ENCODE measurements at regions not wholly inside any gene's neighbourhood (a gene's known extent, or its start where the extent isn't known, plus 50 kb on each side); places are given as distances from the start of the nearest gene placed in this dataset.
"Not testable (repeated sequence)": the region's sequence is repeated elsewhere in the genome, so short reads cannot be mapped to it uniquely, and the experiment has no call there.

DNA sequence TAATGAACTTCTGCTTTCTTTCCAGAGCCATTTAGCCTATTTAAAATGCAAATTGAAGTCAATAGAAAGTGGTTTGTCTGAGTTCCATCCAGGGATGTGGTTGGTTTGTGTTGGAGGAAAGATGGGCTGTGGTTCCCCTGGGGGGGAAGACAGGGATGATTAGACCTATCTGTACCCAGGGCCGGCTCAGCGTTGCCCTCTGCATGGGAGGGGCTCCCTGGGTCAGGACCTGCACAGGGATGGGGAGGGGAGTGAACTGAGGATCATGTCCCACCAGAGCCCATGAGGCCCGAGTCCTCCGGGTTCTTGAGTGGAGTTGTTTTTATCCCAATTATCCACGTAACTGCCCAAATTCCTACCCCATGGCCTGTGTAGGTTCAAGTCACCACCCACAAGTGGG is 76.9 kb upstream of the SFSWAP start:
- DNase-seq (no peak), ATAC-seq (no peak)
- intact Hi-C loops (cut with DNase I), result no loop called here
- Histone ChIP-seq H3K9me3 (no peaks in the 10 kb centered on the region), H3K27ac (no peak overlapping the region), H3K36me3 (replicated peaks in 1 of 2; ENCODE audit: insufficient read depth in 1 of 2, low read depth in 2 of 2) (no peaks in the 10 kb centered on the region), H3K27me3 (peaks cover 0 to 3% of the 10 kb centered on the region in 2 donors), H3K4me1 (no peaks in the 10 kb centered on the region), H3K4me3 (no peak overlapping the region)
- TF ChIP-seq, protein P1, sequence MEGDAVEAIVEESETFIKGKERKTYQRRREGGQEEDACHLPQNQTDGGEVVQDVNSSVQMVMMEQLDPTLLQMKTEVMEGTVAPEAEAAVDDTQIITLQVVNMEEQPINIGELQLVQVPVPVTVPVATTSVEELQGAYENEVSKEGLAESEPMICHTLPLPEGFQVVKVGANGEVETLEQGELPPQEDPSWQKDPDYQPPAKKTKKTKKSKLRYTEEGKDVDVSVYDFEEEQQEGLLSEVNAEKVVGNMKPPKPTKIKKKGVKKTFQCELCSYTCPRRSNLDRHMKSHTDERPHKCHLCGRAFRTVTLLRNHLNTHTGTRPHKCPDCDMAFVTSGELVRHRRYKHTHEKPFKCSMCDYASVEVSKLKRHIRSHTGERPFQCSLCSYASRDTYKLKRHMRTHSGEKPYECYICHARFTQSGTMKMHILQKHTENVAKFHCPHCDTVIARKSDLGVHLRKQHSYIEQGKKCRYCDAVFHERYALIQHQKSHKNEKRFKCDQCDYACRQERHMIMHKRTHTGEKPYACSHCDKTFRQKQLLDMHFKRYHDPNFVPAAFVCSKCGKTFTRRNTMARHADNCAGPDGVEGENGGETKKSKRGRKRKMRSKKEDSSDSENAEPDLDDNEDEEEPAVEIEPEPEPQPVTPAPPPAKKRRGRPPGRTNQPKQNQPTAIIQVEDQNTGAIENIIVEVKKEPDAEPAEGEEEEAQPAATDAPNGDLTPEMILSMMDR (IDR thresholded peaks at IDR 0.05), result no peak
- TF ChIP-seq POLR2A (IDR thresholded peaks at IDR 0.05), result no peak
- WGBS, 2 donors, result 59 to 67% methylated on average over 5 of the region's 5 CpGs

DNA sequence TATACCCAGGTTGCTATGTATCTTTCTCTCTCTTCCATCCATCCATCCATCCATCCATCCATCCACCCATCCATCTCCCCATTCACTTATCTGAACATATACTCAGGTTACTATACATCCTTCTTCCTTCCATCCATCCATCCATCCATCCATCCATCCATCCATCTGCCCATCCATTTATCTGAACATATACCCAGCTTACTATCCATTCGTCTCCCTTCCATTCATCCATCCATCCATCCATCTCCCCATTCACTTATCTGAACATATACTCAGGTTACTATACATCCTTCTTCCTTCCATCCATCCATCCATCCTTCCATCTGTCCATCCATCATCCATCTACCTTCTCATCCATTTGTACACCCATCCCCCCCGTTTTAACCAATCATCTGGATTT is 75.9 kb upstream of the SFSWAP start:
- WGBS, 2 donors, result 28 to 40% methylated on average over 2 of the region's 2 CpGs

DNA sequence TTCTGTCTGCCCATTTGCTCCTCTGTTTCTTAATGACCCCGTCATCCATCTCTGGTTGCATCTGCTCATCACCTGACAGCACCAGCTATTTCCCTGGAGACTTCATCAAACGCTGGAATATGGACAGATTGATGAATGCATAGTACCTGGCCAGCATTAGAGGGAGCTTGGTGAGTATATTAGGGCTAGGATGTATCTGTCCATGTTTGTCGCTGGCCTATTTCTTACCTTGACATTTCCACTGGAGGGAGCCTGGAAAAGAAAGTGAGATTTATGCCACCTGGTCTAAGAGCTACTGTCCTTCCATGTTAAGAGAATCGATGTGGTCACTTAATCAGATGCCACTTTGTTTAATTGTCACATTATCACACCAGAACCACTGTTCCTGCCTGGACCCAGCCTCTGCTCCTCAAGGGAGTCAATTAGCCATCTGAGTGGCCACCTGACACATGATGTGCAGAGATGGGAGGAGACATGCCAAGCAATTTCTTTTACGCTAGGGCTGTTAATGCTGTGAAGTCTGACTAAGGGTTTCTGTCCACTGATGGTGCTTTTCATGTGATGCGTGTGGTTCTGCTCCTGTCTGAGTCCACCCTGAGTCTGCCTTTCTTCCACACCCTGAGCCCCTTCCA is 75.3 kb upstream of the SFSWAP start:
- peaks cover 0 to 3% of the 10 kb centered on the region in 2 donors for H3K27me3 ChIP-seq
- DNase-seq (no peak), ATAC-seq (no peak)
- H3K36me3 ChIP-seq (replicated peaks in 1 of 2; ENCODE audit: insufficient read depth in 1 of 2, low read depth in 2 of 2), result no peaks in the 10 kb centered on the region
- H3K4me3 ChIP-seq, result no peak overlapping the region
- intact Hi-C loops (cut with DNase I), result no loop called here
- 49 to 57% methylated on average over 4 to 6 of the region's 6 CpGs for WGBS, 2 donors
- no peaks in the 10 kb centered on the region for H3K4me1 ChIP-seq
- H3K9me3 ChIP-seq, result no peaks in the 10 kb centered on the region
- no peak overlapping the region for H3K27ac ChIP-seq
- TF ChIP-seq, protein P1 (IDR thresholded peaks at IDR 0.05), result no peak
- TF ChIP-seq POLR2A (IDR thresholded peaks at IDR 0.05), result no peak

More for the DNA sequence above, 75.9 kb upstream of the SFSWAP start:
- H3K27me3 ChIP-seq; H3K4me3 ChIP-seq; DNase-seq; H3K4me1 ChIP-seq; H3K27ac ChIP-seq; H3K9me3 ChIP-seq; intact Hi-C loops (cut with DNase I); ATAC-seq; H3K36me3 ChIP-seq (replicated peaks in 1 of 2; ENCODE audit: insufficient read depth in 1 of 2, low read depth in 2 of 2): not testable (repeated sequence)

GRCh38 chr12:131636266-131636665 is 74.6 kb upstream of the SFSWAP start:
- peaks cover 0 to 3% of the 10 kb centered on the region in 2 donors for H3K27me3 ChIP-seq
- intact Hi-C loops (cut with DNase I), result no loop called here
- DNase-seq (no peak), ATAC-seq (no peak)
- TF ChIP-seq, protein P1 (IDR thresholded peaks at IDR 0.05), result no peak
- no peak for TF ChIP-seq POLR2A (IDR thresholded peaks at IDR 0.05)
- no peaks in the 10 kb centered on the region for H3K4me1 ChIP-seq
- no peaks in the 10 kb centered on the region for H3K36me3 ChIP-seq (replicated peaks in 1 of 2; ENCODE audit: insufficient read depth in 1 of 2, low read depth in 2 of 2)
- H3K4me3 ChIP-seq, result no peak overlapping the region
- no peaks in the 10 kb centered on the region for H3K9me3 ChIP-seq
- 79 to 80% methylated on average over 8 of the region's 8 CpGs for WGBS, 2 donors
- no peak overlapping the region for H3K27ac ChIP-seq

DNA sequence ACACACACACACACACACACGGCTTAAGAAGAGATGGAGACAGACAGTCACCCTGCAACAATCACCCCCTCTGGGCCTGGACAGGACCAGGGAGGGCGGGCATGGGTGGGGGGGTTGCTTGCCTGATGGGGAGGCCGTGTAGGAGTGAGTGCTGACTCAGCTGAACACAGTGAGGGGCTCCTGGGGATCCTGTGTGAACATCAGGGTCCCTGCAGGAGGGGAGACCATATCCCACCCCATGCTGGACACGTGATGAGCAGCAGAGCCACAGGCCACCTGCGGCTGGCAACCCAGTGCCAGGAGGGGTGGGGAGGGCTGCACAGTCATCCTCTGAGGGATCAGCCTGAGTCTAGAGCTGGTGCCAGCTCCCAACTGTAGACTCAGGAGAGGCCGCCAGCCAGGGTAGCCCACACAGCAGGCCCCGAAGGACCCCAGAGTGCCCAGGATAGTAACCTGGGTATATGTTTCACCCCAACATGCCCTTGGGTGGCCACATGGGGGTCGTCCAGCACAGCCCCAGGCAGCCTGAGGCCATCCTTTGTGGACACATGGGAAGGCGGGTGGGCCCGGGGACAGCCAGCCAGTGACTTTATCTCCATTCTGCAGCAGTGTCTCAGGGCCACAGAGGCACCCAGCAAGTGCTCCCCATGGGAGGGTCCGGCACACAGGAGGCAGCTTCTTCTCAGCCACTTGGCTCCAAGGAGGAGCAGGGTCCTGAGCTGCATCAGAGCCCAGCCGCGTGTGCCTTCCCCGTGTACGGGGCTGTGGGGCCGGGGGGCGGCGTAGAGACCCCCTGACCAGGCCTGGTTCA is 73.7 kb upstream of the SFSWAP start:
- ATAC-seq (no peak), DNase-seq (no peak)
- Histone ChIP-seq H3K4me3 (no peak overlapping the region), H3K27me3 (peaks cover 0 to 3% of the 10 kb centered on the region in 2 donors), H3K4me1 (no peaks in the 10 kb centered on the region), H3K36me3 (replicated peaks in 1 of 2; ENCODE audit: insufficient read depth in 1 of 2, low read depth in 2 of 2) (no peaks in the 10 kb centered on the region), H3K27ac (no peak overlapping the region), H3K9me3 (no peaks in the 10 kb centered on the region)
- 56 to 100% methylated on average over 3 to 17 of the region's 18 CpGs for WGBS, 2 donors
- no peak for TF ChIP-seq POLR2A (IDR thresholded peaks at IDR 0.05)
- TF ChIP-seq, protein P1 (IDR thresholded peaks at IDR 0.05), result no peak
- intact Hi-C loops (cut with DNase I), result no loop called here
